T-cell (primary cell): ENCODE measurements at regions not wholly inside any gene's neighbourhood (a gene's known extent, or its start where the extent isn't known, plus 50 kb on each side); places are given as distances from the start of the nearest gene placed in this dataset.

Experiments
- ATAC-seq, 4 experiments: fragments of 200-7000 bp in 3 of 4; fragments of 150-1000 bp in 1 of 4; cut with Tn5 transposase; replicated peaks in 1 of 4; 1 replicate in 3 of 4; 2 replicates in 1 of 4; pipeline ENCODE4 v1.10.0; 2021; ENCODE audit warnings: moderate library complexity in 3 of 4, mild to moderate bottlenecking in 2 of 4, moderate number of reproducible peaks in 1 of 4
- CTCF ChIA-PET, 2 donors: fragments of 300-600 bp; sonication (Branson Sonifier 250); formaldehyde crosslinking; loops; one replicate each; lab custom pipeline; 2022; ENCODE audit warnings: antibody characterized with exemption in 2 of 2; lab: Charles Lee
- POLR2A ChIA-PET, 2 donors: fragments of 300-600 bp; sonication (Branson Sonifier 250); formaldehyde crosslinking; loops; one replicate each; lab custom pipeline; 2022; ENCODE audit warnings: antibody characterized with exemption in 2 of 2; lab: Charles Lee
- DNase-seq, 35 experiments: peaks; one replicate each; pipeline versions ENCODE4 v3.0.0 to v3.0.0-alpha.2; 2013 to 2023
- H3K27ac ChIP-seq: one replicate; pipeline ENCODE4 v1.5.1; 2013; ENCODE audit warnings: low read length
- H3K27me3 ChIP-seq, 2 experiments: replicated peaks in 1 of 2; 1 replicate in 1 of 2; 2 replicates in 1 of 2; pipeline versions ENCODE4 v1.6.1 to v1.7.0; 2013; ENCODE audit warnings: low read length in 1 of 2, mixed read lengths in 1 of 2; ENCODE audit not compliant: control insufficient read depth in 2 of 2, insufficient read depth in 2 of 2; ENCODE audit errors: extremely low read depth in 1 of 2
- H3K36me3 ChIP-seq, 2 donors: 1 replicate in 1 of 2; 2 replicates in 1 of 2; pipeline versions ENCODE4 v1.6.1 to v1.7.0; 2013; ENCODE audit warnings: low read length in 1 of 2; ENCODE audit not compliant: control insufficient read depth in 2 of 2, insufficient read depth in 1 of 2; ENCODE audit errors: extremely low read depth in 1 of 2
- H3K4me1 ChIP-seq, 2 experiments: 1 replicate in 1 of 2; 2 replicates in 1 of 2; pipeline versions ENCODE4 v1.6.1 to v1.7.0; 2013; ENCODE audit warnings: low read length in 2 of 2, mixed read lengths in 1 of 2; ENCODE audit not compliant: insufficient read depth in 2 of 2, control insufficient read depth in 1 of 2; ENCODE audit errors: extremely low read depth in 1 of 2
- H3K4me3 ChIP-seq, 2 donors: 1 replicate in 1 of 2; 2 replicates in 1 of 2; pipeline versions ENCODE4 v1.5.1 to v1.7.0; 2013; ENCODE audit warnings: mild to moderate bottlenecking in 2 of 2, low read length in 1 of 2, moderate library complexity in 1 of 2; ENCODE audit not compliant: control insufficient read depth in 1 of 2; ENCODE audit errors: extremely low read depth in 1 of 2
- H3K9me3 ChIP-seq: 2 replicates; pipeline ENCODE4 v1.7.0; 2013
- H3K27ac Mint-ChIP-seq, 2 donors: one replicate each; pipeline ENCODE4 v1.8.0; 2020 to 2021; ENCODE audit warnings: mild to moderate bottlenecking in 2 of 2, mixed read lengths in 2 of 2
- H3K27me3 Mint-ChIP-seq, 2 donors: one replicate each; pipeline ENCODE4 v1.8.0; 2021 to 2022; ENCODE audit warnings: mixed read lengths in 2 of 2
- H3K36me3 Mint-ChIP-seq: one replicate; pipeline ENCODE4 v1.8.0; 2021; ENCODE audit warnings: mixed read lengths
- H3K4me1 Mint-ChIP-seq, 3 donors: one replicate each; pipeline ENCODE4 v1.8.0; 2020 to 2022; ENCODE audit warnings: mixed read lengths in 3 of 3, mild to moderate bottlenecking in 1 of 3
- H3K4me3 Mint-ChIP-seq, 3 donors: one replicate each; pipeline ENCODE4 v1.8.0; 2020 to 2022; ENCODE audit warnings: mild to moderate bottlenecking in 3 of 3, mixed read lengths in 3 of 3, moderate library complexity in 3 of 3
- H3K9me3 Mint-ChIP-seq, 3 donors: one replicate each; pipeline ENCODE4 v1.8.0; 2020 to 2022; ENCODE audit warnings: mixed read lengths in 3 of 3
- WGBS: methylation state at CpG from one replicate; pipeline ENCODE4 v1.1.5; 2013; ENCODE audit warnings: missing lambda C conversion rate; ENCODE audit not compliant: insufficient coverage; 5-methylcytosine and 5-hydroxymethylcytosine counted together

- Mint-ChIP-seq H3K27ac (peak overlapping the region in 1 of 2 donors; percentile 25), H3K4me3 (no peak overlapping the region), H3K36me3 (no peaks in the 10 kb centered on the region), H3K4me1 (peaks cover 44 to 48% (median 47%) of the 10 kb centered on the region in 3 donors), H3K27me3 (no peaks in the 10 kb centered on the region), H3K9me3 (no peaks in the 10 kb centered on the region)
- H3K4me1 ChIP-seq: peaks cover 19 to 51% of the 10 kb centered on the region in 2 experiments
- no peak overlapping the region for H3K4me3 ChIP-seq
- no peaks in the 10 kb centered on the region for H3K9me3 ChIP-seq
- WGBS: 82% methylated on average over 11 of the region's 14 CpGs
- ATAC-seq (no peak), DNase-seq (no peak)
- no peaks in the 10 kb centered on the region for H3K27me3 ChIP-seq
- H3K36me3 ChIP-seq: no peaks in the 10 kb centered on the region
- no peak overlapping the region for H3K27ac ChIP-seq
- ChIA-PET POLR2A (no interaction called here), CTCF (no interaction called here)
These were observed 77.0 kb downstream of the PDCL3 start for GRCh38 chr2:100639588-100640390.

- Mint-ChIP-seq H3K36me3 (no peaks in the 10 kb centered on the region), H3K9me3 (no peaks in the 10 kb centered on the region), H3K4me1 (peaks cover 52 to 55% (median 55%) of the 10 kb centered on the region in 3 donors), H3K27me3 (no peaks in the 10 kb centered on the region), H3K4me3 (peak overlapping the region in 1 of 3 donors; percentile 6), H3K27ac (peak overlapping the region in 1 of 2 donors; percentile 25)
- WGBS: 64% methylated on average over 13 of the region's 21 CpGs
- Histone ChIP-seq H3K4me1 (peaks cover 26 to 59% of the 10 kb centered on the region in 2 experiments), H3K4me3 (no peak overlapping the region), H3K9me3 (no peaks in the 10 kb centered on the region), H3K27ac (no peak overlapping the region), H3K36me3 (no peaks in the 10 kb centered on the region), H3K27me3 (no peaks in the 10 kb centered on the region)
- POLR2A ChIA-PET: no interaction called here
- CTCF ChIA-PET: no interaction called here
- ATAC-seq: no peak
- peak in 1 of 35 experiments; percentile 27 for DNase-seq
These were observed 77.8 kb downstream of the PDCL3 start for GRCh38 chr2:100640431-100641124.

GRCh38 chr2:100641125-100641435 is 78.3 kb downstream of the PDCL3 start:
- CTCF ChIA-PET: no interaction called here
- no peaks in the 10 kb centered on the region for H3K36me3 Mint-ChIP-seq
- Histone ChIP-seq H3K27ac (no peak overlapping the region), H3K36me3 (no peaks in the 10 kb centered on the region), H3K9me3 (no peaks in the 10 kb centered on the region), H3K27me3 (no peaks in the 10 kb centered on the region), H3K4me1 (peaks cover 27 to 59% of the 10 kb centered on the region in 2 experiments), H3K4me3 (no peak overlapping the region)
- no peak for DNase-seq
- no peak for ATAC-seq
- H3K27ac Mint-ChIP-seq: no peak overlapping the region
- no peaks in the 10 kb centered on the region for H3K27me3 Mint-ChIP-seq
- peak overlapping the region in 1 of 3 donors; percentile 6 for H3K4me3 Mint-ChIP-seq
- WGBS: 96% methylated on average over 8 of the region's 11 CpGs
- H3K4me1 Mint-ChIP-seq: peaks cover 55 to 59% (median 58%) of the 10 kb centered on the region in 3 donors
- POLR2A ChIA-PET: no interaction called here
- H3K9me3 Mint-ChIP-seq: no peaks in the 10 kb centered on the region

GRCh38 chr2:100642425-100642824 is 79.6 kb downstream of the PDCL3 start:
- CTCF ChIA-PET: interaction anchor here in 1 of 2 donors (0.5 to 1.9 kb wide), 3 partner anchors 32 to 179 kb away, joined by 5 to 14 read pairs (median 7); no protein-coding TSS in a partner anchor
- no peaks in the 10 kb centered on the region for H3K36me3 Mint-ChIP-seq
- WGBS: 86% methylated on average over 8 of the region's 8 CpGs

GRCh38 chr2:100643467-100643866 is 80.7 kb downstream of the PDCL3 start:
- Histone ChIP-seq H3K4me3 (no peak overlapping the region), H3K9me3 (no peaks in the 10 kb centered on the region), H3K27me3 (no peaks in the 10 kb centered on the region), H3K27ac (no peak overlapping the region), H3K36me3 (no peaks in the 10 kb centered on the region), H3K4me1 (peaks cover 27 to 59% of the 10 kb centered on the region in 2 experiments)
- H3K9me3 Mint-ChIP-seq: peaks cover 0 to 4% (median 0%) of the 10 kb centered on the region in 3 donors
- peak overlapping the region in 1 of 3 donors; percentile 69 for H3K4me3 Mint-ChIP-seq
- WGBS: 33% methylated on average over 1 of the region's 3 CpGs
- POLR2A ChIA-PET: interaction anchor here in 1 of 2 donors (0.6 to 0.7 kb wide), 2 partner anchors 23 to 102 kb away, joined by 4 read pairs; no protein-coding TSS in a partner anchor
- CTCF ChIA-PET: interaction anchor here (0.6 to 1.0 kb wide), 4 partner anchors 10 to 281 kb away, joined by 3 to 5 read pairs (median 3); no protein-coding TSS in a partner anchor
- H3K27me3 Mint-ChIP-seq: no peaks in the 10 kb centered on the region
- peak in 2 of 4 experiments; percentile 10 to 12 for ATAC-seq
- H3K4me1 Mint-ChIP-seq: peaks cover 60 to 70% (median 63%) of the 10 kb centered on the region in 3 donors
- no peaks in the 10 kb centered on the region for H3K36me3 Mint-ChIP-seq
- peak overlapping the region in 1 of 2 donors; percentile 65 for H3K27ac Mint-ChIP-seq
- peak in 1 of 35 experiments; percentile 39 for DNase-seq

More at GRCh38 chr2:100642425-100642824, 79.6 kb downstream of the PDCL3 start:
- H3K27me3 Mint-ChIP-seq: no peaks in the 10 kb centered on the region
- Histone ChIP-seq H3K27me3 (no peaks in the 10 kb centered on the region), H3K9me3 (no peaks in the 10 kb centered on the region), H3K4me1 (peaks cover 27 to 59% of the 10 kb centered on the region in 2 experiments), H3K27ac (no peak overlapping the region), H3K36me3 (no peaks in the 10 kb centered on the region), H3K4me3 (no peak overlapping the region)
- POLR2A ChIA-PET: interaction anchor here in 1 of 2 donors (0.7 kb wide), 1 partner anchor 22 kb away, joined by 8 read pairs; no protein-coding TSS in a partner anchor
- peaks cover 55 to 67% (median 60%) of the 10 kb centered on the region in 3 donors for H3K4me1 Mint-ChIP-seq
- no peaks in the 10 kb centered on the region for H3K9me3 Mint-ChIP-seq
- no peak for ATAC-seq
- H3K27ac Mint-ChIP-seq: no peak overlapping the region
- no peak overlapping the region for H3K4me3 Mint-ChIP-seq
- DNase-seq: no peak

- DNase-seq: peak; percentile 17 to 77 (median 49)
- Histone ChIP-seq H3K36me3 (no peaks in the 10 kb centered on the region), H3K4me3 (peak overlapping the region; percentile 21 to 39), H3K27ac (no peak overlapping the region), H3K9me3 (no peaks in the 10 kb centered on the region), H3K27me3 (no peaks in the 10 kb centered on the region), H3K4me1 (peaks cover 27 to 59% of the 10 kb centered on the region in 2 experiments)
- Mint-ChIP-seq H3K4me3 (peak overlapping the region; percentile 57 to 75 (median 69)), H3K27ac (peak overlapping the region; percentile 38 to 65), H3K9me3 (peaks cover 0 to 4% (median 0%) of the 10 kb centered on the region in 3 donors), H3K4me1 (peaks cover 60 to 70% (median 63%) of the 10 kb centered on the region in 3 donors), H3K36me3 (no peaks in the 10 kb centered on the region), H3K27me3 (no peaks in the 10 kb centered on the region)
- ChIA-PET CTCF (interaction anchor here in 1 of 2 donors (0.6 to 1.0 kb wide), 4 partner anchors 10 to 212 kb away, joined by 3 to 5 read pairs (median 3); no protein-coding TSS in a partner anchor), POLR2A (interaction anchor here (0.5 to 0.7 kb wide), 4 partner anchors 17 to 103 kb away, joined by 3 to 4 read pairs (median 4); no protein-coding TSS in a partner anchor)
- peak; percentile 91 to 92 (median 92) for ATAC-seq
- no CpG with 5 or more reads among the region's 6 CpGs for WGBS
These were observed 81.2 kb downstream of the PDCL3 start for GRCh38 chr2:100643906-100644501.
